Loucy (cell line): ENCODE measurements at regions not wholly inside any gene's neighbourhood (a gene's known extent, or its start where the extent isn't known, plus 50 kb on each side); places are given as distances from the start of the nearest gene placed in this dataset.

Experiments
- H2AFZ ChIP-seq: fragments of 200-600 bp; sonication (generic); 2 replicates; pipeline ENCODE4 v1.6.0; 2016; ENCODE audit warnings: antibody characterized with exemption, mild to moderate bottlenecking, low read length, moderate library complexity
- H3F3A ChIP-seq: fragments of 200-600 bp; 2 replicates; pipeline ENCODE4 v1.6.0; 2016; ENCODE audit warnings: antibody characterized with exemption, low read depth, mild to moderate bottlenecking
- H3K27me3 ChIP-seq: fragments of 200-600 bp; sonication (generic); 2 replicates; pipeline ENCODE4 v1.6.1; 2014; ENCODE audit warnings: low read length, mild to moderate bottlenecking; ENCODE audit not compliant: insufficient read depth, poor library complexity, severe bottlenecking
- H3K36me3 ChIP-seq: fragments of 200-600 bp; sonication (generic); 2 replicates; pipeline ENCODE4 v1.6.1; 2016; ENCODE audit warnings: low read length; ENCODE audit not compliant: insufficient read depth
- H3K4me1 ChIP-seq: fragments of 200-600 bp; sonication (generic); 2 replicates; pipeline ENCODE4 v1.5.1; 2014; ENCODE audit warnings: low read length, mild to moderate bottlenecking; ENCODE audit not compliant: insufficient read depth, poor library complexity, severe bottlenecking
- H3K4me2 ChIP-seq: fragments of 200-600 bp; sonication (generic); 2 replicates; pipeline ENCODE4 v1.6.0; 2014; ENCODE audit warnings: antibody characterized with exemption, low read length, low read depth, mild to moderate bottlenecking; ENCODE audit not compliant: poor library complexity, severe bottlenecking
- H3K4me3 ChIP-seq: fragments of 200-600 bp; sonication (generic); 2 replicates; pipeline ENCODE4 v1.5.1; 2014; ENCODE audit warnings: low read length, mild to moderate bottlenecking, mixed read lengths; ENCODE audit not compliant: poor library complexity, severe bottlenecking
- H3K79me2 ChIP-seq: fragments of 200-600 bp; sonication (generic); 2 replicates; pipeline ENCODE4 v1.6.1; 2014; ENCODE audit warnings: low read length; ENCODE audit not compliant: insufficient read depth
- H3K9ac ChIP-seq: fragments of 200-600 bp; sonication (generic); 2 replicates; pipeline ENCODE4 v1.6.0; 2014; ENCODE audit warnings: mild to moderate bottlenecking, low read depth, low read length, moderate library complexity; ENCODE audit not compliant: poor library complexity, severe bottlenecking
- H3K9me2 ChIP-seq: fragments of 200-600 bp; sonication (generic); replicated peaks from 2 replicates; pipeline ENCODE4 v1.6.1; 2016; ENCODE audit warnings: low read depth, low read length, mixed read lengths
- H3K9me3 ChIP-seq: fragments of 200-600 bp; sonication (generic); 2 replicates; pipeline ENCODE4 v1.6.1; 2014; ENCODE audit warnings: mild to moderate bottlenecking, antibody characterized with exemption, low read length, low read depth; ENCODE audit not compliant: insufficient read depth
- H4K20me1 ChIP-seq: fragments of 200-600 bp; sonication (generic); 2 replicates; pipeline ENCODE4 v1.6.0; 2014; ENCODE audit warnings: antibody characterized with exemption, low read length, mild to moderate bottlenecking; ENCODE audit not compliant: insufficient read depth, poor library complexity, severe bottlenecking
- CTCF ChIP-seq: fragments of 200-600 bp; sonication (generic); conservative IDR thresholded peaks from 2 replicates; pipeline ENCODE4 v1.5.1; 2014; ENCODE audit warnings: mild to moderate bottlenecking, antibody characterized with exemption, low read length
- EZH2phosphoT487 ChIP-seq: fragments of 200-600 bp; IDR thresholded peaks from 2 replicates; pipeline ENCODE4 v1.6.1; 2018; ENCODE audit warnings: antibody characterized with exemption, mild to moderate bottlenecking, moderate library complexity, borderline replicate concordance

GRCh38 chr1:166377896-166378295 is 211.1 kb upstream of the FAM78B start:
- H3K79me2 ChIP-seq, result no peaks in the 10 kb centered on the region
- no peak overlapping the region for H3K4me3 ChIP-seq
- H3F3A ChIP-seq, result no peaks in the 10 kb centered on the region
- H3K36me3 ChIP-seq, result no peaks in the 10 kb centered on the region
- no peak for TF ChIP-seq CTCF
- no peak for TF ChIP-seq EZH2phosphoT487
- no peaks in the 10 kb centered on the region for H3K9me3 ChIP-seq
- no peaks in the 10 kb centered on the region for H3K4me1 ChIP-seq
- H2AFZ ChIP-seq, result no peak overlapping the region
- no peaks in the 10 kb centered on the region for H3K9me2 ChIP-seq
- H3K9ac ChIP-seq, result no peak overlapping the region
- no peaks in the 10 kb centered on the region for H3K27me3 ChIP-seq
- H4K20me1 ChIP-seq, result no peaks in the 10 kb centered on the region
- no peak overlapping the region for H3K4me2 ChIP-seq

DNA sequence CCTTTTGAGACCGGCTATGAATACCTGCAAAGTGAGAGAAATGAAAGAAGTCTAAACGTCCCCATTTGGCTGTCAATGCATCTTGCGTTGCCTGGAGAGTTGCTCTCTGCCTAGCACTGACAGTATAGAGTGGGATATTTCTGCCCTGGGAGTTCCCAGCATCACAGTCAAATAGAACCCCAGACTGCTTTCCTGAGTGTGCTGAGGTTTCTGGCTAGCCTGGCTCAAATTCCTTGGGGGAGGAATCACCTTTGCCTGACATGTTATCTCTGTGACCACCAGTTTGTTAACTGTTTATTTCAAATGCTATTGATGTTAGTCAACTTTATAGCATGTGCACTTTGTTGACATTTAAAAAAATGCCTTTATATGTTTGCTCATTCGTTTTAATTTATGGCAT is 212.0 kb upstream of the FAM78B start:
- Histone ChIP-seq H3F3A (no peaks in the 10 kb centered on the region), H3K4me1 (no peaks in the 10 kb centered on the region), H4K20me1 (no peaks in the 10 kb centered on the region)

GRCh38 chr1:166379447-166379846 is 212.6 kb upstream of the FAM78B start:
- no peak overlapping the region for H2AFZ ChIP-seq
- H3K9ac ChIP-seq, result no peak overlapping the region
- H4K20me1 ChIP-seq, result no peaks in the 10 kb centered on the region
- H3F3A ChIP-seq, result no peaks in the 10 kb centered on the region
- no peaks in the 10 kb centered on the region for H3K9me3 ChIP-seq
- no peak overlapping the region for H3K4me3 ChIP-seq
- no peaks in the 10 kb centered on the region for H3K79me2 ChIP-seq
- no peaks in the 10 kb centered on the region for H3K36me3 ChIP-seq
- TF ChIP-seq CTCF (no peak), EZH2phosphoT487 (no peak)
- no peaks in the 10 kb centered on the region for H3K9me2 ChIP-seq
- no peak overlapping the region for H3K4me2 ChIP-seq
- no peaks in the 10 kb centered on the region for H3K27me3 ChIP-seq
- H3K4me1 ChIP-seq, result no peaks in the 10 kb centered on the region

More for the DNA sequence above, 212.0 kb upstream of the FAM78B start:
- Histone ChIP-seq H3K4me2 (no peak overlapping the region), H3K27me3 (no peaks in the 10 kb centered on the region), H3K4me3 (no peak overlapping the region), H2AFZ (no peak overlapping the region), H3K79me2 (no peaks in the 10 kb centered on the region), H3K9me3 (no peaks in the 10 kb centered on the region), H3K9ac (no peak overlapping the region), H3K9me2 (no peaks in the 10 kb centered on the region), H3K36me3 (no peaks in the 10 kb centered on the region)
- no peak for TF ChIP-seq CTCF
- TF ChIP-seq EZH2phosphoT487, result no peak
